ENCODE measurements at regions not wholly inside any gene's neighbourhood (a gene's known extent, or its start where the extent isn't known, plus 50 kb on each side); places are given as distances from the start of the nearest gene placed in this dataset.

- no peak overlapping the region for H3K4me3 ChIP-seq (ENCODE audit: low read depth, low read length)
- TF ChIP-seq CTCF (IDR thresholded peaks at IDR 0.05; ENCODE audit: insufficient read depth, low read length) = no peak
- no peak for DNase-seq (ENCODE audit: low read depth)
Observed at GRCh38 chr20:51189814-51190782, 167.2 kb upstream of the KCNG1 start.

GRCh38 chr20:51188941-51189340, 166.0 kb upstream of the KCNG1 start:
- TF ChIP-seq CTCF (IDR thresholded peaks at IDR 0.05; ENCODE audit: insufficient read depth, low read length) = no peak
- no peak for DNase-seq (ENCODE audit: low read depth)
- no peak overlapping the region for H3K4me3 ChIP-seq (ENCODE audit: low read depth, low read length)

- TF ChIP-seq CTCF (IDR thresholded peaks at IDR 0.05; ENCODE audit: insufficient read depth, low read length) = no peak
- no peak overlapping the region for H3K4me3 ChIP-seq (ENCODE audit: low read depth, low read length)
- no peak for DNase-seq (ENCODE audit: low read depth)
Observed at GRCh38 chr20:51187261-51187660, 164.4 kb upstream of the KCNG1 start.

- DNase-seq (ENCODE audit: low read depth) = no peak
- no peak for TF ChIP-seq CTCF (IDR thresholded peaks at IDR 0.05; ENCODE audit: insufficient read depth, low read length)
- H3K4me3 ChIP-seq (ENCODE audit: low read depth, low read length) = no peak overlapping the region
Observed at GRCh38 chr20:51185861-51186260, 163.0 kb upstream of the KCNG1 start.

GRCh38 chr20:51185277-51185676, 162.4 kb upstream of the KCNG1 start:
- no peak overlapping the region for H3K4me3 ChIP-seq (ENCODE audit: low read depth, low read length)
- DNase-seq (ENCODE audit: low read depth) = no peak
- TF ChIP-seq CTCF (IDR thresholded peaks at IDR 0.05; ENCODE audit: insufficient read depth, low read length) = no peak

- TF ChIP-seq CTCF (IDR thresholded peaks at IDR 0.05; ENCODE audit: insufficient read depth, low read length) = no peak
- peak; percentile 27 for DNase-seq (ENCODE audit: low read depth)
- no peak overlapping the region for H3K4me3 ChIP-seq (ENCODE audit: low read depth, low read length)
Observed at GRCh38 chr20:51184289-51184688, 161.4 kb upstream of the KCNG1 start.
